Dedifferentiated amniotic fluid mesenchymal stem cell (primary cell): ENCODE measurements at regions not wholly inside any gene's neighbourhood (a gene's known extent, or its start where the extent isn't known, plus 50 kb on each side); places are given as distances from the start of the nearest gene placed in this dataset.
A peak's percentile ranks its signal among the peaks of the same experiment; 100 is the strongest.

ENCODE experiments used
- DNase-seq: peaks from one replicate; pipeline ENCODE4 v3.0.0-alpha.2; 2016; ENCODE audit errors: extremely low spot score

DNA sequence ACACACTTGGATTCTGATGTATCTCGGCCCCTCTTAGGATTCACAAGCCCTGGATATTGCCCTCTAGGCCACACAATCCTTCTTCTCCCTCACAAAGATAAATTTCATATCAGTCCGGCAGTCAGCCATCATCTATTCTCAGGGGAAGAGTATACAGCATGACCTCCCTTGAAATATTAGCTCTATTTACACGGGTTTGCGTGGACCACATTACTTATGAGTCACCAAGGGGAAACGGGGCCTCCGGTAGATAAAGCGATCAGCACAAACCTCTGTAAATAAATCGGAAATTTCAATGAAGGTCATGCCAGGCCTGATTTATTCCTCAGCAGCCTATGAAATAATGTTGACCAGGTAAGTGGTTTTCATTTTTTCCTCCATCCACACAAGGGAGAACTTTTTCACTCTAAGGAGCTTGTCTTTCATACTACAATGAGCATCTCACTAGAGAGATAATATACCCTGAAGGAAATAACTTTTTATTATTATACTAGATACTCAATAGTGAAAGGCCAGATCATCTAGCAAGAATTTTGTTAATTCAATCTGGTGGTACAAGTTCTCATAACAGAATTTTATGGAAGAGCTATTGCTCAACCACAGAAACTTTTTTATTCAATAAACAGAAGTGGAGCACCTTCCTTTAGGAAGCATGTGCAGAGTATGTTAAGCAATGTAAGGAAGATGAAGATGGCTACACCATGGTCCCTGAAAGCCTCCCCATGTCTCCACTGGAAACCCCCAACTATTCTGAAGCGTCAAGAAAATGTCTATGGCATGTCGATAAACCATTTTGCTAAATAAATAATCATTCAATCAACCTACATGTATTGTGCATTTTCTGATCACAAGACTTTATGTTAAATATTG lies 125.2 kb upstream of the PIK3C3 start:
- DNase-seq = no peak

GRCh38 chr18:41828137-41828536 lies 126.9 kb upstream of the PIK3C3 start:
- no peak for DNase-seq

DNA sequence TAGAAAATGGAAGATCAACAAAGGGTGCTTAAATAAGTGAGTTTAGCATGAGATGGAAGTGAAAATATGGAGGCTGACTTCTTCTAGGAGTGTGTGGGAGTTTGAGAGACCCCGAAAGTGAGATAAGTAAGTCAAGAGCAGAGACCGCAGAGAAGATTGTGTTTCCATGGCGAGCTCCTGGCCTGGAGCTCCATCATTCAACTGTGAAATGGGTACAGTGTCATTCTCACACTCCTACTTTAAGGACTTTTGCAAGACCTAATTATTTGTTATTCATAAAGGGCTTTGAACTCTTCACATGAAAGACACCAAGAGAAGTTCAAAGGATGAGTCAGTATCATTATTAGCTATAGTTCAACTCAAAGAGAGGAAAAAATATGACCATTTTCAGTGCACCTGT lies 134.2 kb upstream of the PIK3C3 start:
- no peak for DNase-seq

- no peak for DNase-seq
Observed at GRCh38 chr18:41818381-41819355, 136.4 kb upstream of the PIK3C3 start.

DNA sequence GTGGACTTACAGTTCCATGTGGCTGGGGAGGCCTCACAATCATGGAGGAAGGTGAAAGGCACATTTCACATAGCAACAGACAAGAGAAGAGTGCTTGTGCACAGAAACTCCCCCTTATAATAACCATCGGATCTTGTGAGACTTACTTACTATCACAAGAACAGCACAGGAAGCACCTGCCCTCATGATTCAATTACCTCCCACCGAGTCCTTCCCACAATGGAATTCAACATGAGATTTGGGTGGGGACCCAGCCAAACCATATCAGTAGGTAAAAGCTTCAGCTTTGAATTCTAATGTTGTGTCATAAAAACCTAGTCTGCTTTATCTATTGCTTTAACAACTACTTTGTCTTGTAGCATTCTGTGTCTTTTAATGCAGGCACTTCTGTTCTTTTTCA lies 140.4 kb upstream of the PIK3C3 start:
- no peak for DNase-seq

DNA sequence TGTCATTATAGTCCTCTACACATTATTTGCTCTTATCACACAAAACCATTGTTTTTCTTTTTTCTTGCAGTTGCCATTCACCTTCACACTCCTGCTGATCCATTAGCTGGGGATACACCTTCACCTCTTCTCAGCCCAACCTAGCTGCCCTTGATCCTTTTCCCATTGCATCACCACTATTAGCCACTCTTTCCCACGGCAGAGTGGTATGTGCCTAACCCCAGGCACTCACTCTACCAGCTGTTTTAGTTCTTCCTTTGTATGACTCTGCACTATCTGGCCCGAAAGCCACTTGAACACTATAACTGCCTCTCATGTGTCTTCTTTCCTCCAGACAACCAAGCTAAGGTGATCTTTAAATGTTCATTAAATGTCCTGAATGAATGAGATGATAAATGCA lies 145.4 kb upstream of the PIK3C3 start:
- no peak for DNase-seq

GRCh38 chr18:41805341-41805740 lies 149.7 kb upstream of the PIK3C3 start:
- DNase-seq = no peak

DNA sequence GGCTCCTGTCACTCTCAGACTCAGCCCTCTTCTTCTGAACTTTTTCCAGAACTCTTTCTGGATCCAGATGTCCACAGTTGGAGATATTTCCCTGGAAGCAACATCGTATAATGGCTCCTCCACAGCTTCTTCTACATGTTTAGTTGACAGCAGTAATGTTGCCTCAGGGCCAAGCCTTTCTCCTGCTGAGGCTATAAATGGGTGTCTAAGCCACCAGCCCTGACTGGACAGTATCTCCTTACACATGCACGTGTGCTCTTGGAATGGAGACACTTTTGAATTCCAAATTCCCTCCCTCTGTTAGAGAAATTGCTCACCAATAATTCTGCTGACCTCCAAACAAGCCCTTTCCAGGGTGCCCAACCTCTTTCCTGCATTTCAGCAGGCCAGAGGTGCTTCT lies 156.2 kb upstream of the PIK3C3 start:
- no peak for DNase-seq

- no peak for DNase-seq
Observed at GRCh38 chr18:41790687-41791086, 164.3 kb upstream of the PIK3C3 start.

DNA sequence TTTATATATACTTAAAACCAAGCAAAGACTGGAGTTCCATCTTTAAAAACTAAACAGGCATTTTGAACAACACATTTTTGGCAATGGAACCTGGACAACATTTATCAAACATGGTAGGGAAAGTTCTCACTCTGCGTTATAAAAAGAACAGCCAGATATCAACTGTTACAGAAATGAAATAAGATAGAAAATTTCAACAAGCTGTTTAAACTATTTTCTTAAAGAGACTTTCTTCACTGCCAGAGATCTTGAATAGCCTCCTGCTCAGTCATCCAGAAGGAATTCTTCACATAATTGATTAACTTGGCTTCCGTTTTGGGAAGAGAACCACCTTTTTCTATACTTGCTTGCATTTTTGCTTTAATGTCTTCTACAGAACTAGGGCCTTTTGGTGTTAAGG lies 166.0 kb upstream of the PIK3C3 start:
- DNase-seq = no peak

DNA sequence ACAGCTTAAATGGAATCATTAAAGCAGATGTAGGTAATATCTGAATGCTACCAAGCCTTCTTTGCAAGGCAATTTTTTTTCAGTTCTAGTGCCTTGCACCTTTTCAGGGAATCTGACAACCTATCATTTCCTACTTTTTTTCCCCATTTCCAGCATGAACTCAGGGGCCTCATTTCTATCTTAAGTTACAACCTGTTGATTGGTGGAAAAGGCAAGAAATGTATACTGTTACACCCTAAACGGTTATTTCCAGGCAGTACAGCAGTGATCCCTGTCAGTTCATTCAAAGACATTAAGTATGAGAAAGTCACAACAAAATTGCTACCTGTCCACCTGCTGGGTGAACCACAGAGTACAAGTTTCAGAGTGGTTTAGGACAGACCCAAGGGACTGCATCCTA lies 171.2 kb upstream of the PIK3C3 start:
- DNase-seq = no peak

DNA sequence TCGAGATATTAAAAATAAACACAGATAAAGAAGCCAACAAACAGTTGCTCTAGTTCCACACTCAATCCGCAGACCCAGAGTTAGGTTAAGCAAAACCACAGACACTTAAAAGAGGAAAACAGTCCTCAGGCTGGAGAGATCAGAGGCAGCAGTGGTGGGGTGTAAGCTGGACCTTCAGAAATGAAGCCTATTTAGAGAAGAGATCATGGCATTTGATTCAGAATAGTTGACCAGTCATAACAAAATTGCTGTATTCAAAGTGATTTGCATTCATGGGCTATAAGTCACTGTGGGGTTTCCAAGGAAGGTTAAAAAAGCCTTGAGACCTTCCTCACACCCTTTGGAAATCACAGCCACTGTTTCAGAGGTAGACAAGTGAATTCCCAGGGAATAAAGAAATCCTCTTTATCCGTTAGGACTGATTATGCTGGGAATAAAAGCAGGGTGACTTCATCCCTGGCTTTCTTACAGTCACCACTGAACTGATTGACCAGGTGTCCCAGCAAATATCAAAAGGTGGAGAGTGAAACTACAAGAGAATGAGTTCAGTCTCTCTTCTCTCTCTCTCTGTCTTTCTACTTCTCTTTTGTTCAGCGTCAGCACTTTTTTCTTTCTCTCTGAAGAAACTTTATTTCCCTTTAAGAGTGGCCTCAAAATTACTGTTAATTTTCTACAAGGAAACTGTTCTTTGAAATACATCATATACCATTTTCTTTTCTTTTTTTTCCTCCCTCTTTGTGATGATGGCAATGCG lies 171.8 kb upstream of the PIK3C3 start:
- DNase-seq = no peak

DNA sequence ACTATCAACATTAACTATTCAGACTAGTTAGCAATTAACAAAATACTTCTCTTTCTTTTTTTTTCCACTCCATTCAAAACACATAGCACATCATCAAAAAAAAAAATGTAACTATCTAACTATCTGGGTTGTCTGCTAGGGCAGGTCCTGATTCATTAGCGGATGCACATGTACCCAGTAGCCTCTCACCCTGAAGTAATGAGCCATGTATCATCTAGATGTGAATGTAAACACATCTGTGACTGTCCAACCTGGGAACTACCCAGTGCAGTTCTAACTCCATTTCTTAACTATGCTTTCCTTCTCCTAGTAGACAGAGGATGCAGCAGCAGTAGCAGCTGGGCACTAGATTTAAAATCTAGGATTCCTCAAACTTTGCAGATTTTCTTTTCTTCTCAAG lies 183.1 kb upstream of the PIK3C3 start:
- DNase-seq = no peak

GRCh38 chr18:41769265-41769664 lies 185.8 kb upstream of the PIK3C3 start:
- DNase-seq = no peak

DNA sequence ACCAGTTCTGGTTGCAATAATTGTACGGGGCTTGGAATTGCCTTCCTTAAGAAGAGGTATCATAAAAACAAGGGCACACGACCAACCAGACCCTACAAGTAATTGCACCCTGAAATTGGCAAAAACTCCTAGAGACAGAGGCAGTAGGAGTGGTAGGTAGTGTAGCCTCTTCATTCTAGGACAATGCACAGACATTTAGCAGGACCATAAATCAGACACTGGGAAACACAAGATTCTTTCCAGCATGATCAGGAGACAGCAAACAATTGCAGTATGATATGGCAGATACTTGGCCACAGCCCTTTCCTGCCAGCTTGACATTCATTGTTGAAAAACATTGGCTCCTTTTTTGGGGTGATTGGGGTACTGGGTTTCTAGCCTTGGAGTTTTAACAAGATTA lies 186.6 kb upstream of the PIK3C3 start:
- no peak for DNase-seq

GRCh38 chr18:41767960-41768359 lies 187.1 kb upstream of the PIK3C3 start:
- peak; percentile 36 for DNase-seq

DNA sequence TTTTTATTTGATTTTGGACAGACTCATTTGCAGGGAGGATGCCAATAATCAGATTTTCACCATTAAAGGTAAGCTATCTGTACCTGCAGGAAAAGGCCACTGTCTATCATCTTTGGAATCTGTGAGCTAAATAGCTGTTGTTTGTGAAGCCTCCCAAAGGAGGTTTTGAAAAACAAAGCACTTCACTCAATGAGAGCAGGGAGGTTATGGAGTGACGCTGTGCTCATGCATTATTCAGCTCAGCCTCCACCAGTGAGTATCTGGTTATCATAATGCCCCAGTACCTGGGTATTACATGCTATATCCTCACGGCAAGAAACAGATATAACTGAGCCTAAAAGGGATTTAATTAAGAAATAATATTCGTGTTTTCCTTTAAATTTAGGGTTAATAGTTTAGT lies 189.6 kb upstream of the PIK3C3 start:
- no peak for DNase-seq

DNA sequence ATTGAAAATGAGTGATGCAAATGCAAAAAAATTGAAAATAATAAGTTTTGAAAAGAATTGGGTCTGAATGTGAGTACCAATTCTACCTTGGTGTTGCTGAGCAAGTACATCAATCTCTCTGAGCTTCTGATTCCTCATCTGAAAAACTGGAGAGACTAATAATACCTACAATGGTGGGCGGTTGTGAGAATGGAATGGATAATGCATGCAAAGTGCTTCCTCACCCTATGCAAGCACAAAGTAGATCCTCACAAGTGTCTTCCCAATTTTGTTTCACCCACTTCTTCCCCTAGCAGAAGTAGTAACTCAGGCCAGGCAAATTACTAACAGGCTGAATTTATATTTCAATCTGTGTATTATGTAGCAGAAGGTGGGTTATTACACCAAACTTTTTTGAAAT lies 191.7 kb upstream of the PIK3C3 start:
- no peak for DNase-seq

GRCh38 chr18:41761333-41762018 lies 193.6 kb upstream of the PIK3C3 start:
- DNase-seq = peak; percentile 91

- no peak for DNase-seq
Observed at GRCh38 chr18:41758534-41758933, 196.5 kb upstream of the PIK3C3 start.

GRCh38 chr18:41756141-41756540 lies 198.9 kb upstream of the PIK3C3 start:
- no peak for DNase-seq
